ENCODE measurements at regions not wholly inside any gene's neighbourhood (a gene's known extent, or its start where the extent isn't known, plus 50 kb on each side); places are given as distances from the start of the nearest gene placed in this dataset.

GRCh38 chr2:39525636-39526412, 88.7 kb upstream of the MAP4K3 start:
- TF ChIP-seq CTCF (conservative IDR thresholded peaks at IDR 0.05; ENCODE audit: low read length) (no peak), EZH2phosphoT487 (IDR thresholded peaks at IDR 0.05; ENCODE audit: borderline replicate concordance, low read depth, low read length) (no peak)
